22Rv1 (cell line): ENCODE measurements at regions not wholly inside any gene's neighbourhood (a gene's known extent, or its start where the extent isn't known, plus 50 kb on each side); places are given as distances from the start of the nearest gene placed in this dataset.

Experiments used
- H3K27ac ChIP-seq: fragments of 450-650 bp; 2 replicates; pipeline ENCODE4 v1.5.1; 2017
- ZFX ChIP-seq: fragments of 450-650 bp; IDR thresholded peaks from 2 replicates; pipeline ENCODE4 v1.6.1; 2017; ENCODE audit warnings: antibody characterized with exemption, borderline replicate concordance
- TF ChIP-seq, protein P1 (sequence below): fragments of 450-650 bp; IDR thresholded peaks from 2 replicates; pipeline ENCODE4 v1.5.1; 2017; ENCODE audit warnings: mild to moderate bottlenecking

GRCh38 chr18:69172046-69172445, 228.6 kb upstream of the DOK6 start:
- no peak overlapping the region for H3K27ac ChIP-seq
- TF ChIP-seq ZFX: no peak
- TF ChIP-seq, protein P1, sequence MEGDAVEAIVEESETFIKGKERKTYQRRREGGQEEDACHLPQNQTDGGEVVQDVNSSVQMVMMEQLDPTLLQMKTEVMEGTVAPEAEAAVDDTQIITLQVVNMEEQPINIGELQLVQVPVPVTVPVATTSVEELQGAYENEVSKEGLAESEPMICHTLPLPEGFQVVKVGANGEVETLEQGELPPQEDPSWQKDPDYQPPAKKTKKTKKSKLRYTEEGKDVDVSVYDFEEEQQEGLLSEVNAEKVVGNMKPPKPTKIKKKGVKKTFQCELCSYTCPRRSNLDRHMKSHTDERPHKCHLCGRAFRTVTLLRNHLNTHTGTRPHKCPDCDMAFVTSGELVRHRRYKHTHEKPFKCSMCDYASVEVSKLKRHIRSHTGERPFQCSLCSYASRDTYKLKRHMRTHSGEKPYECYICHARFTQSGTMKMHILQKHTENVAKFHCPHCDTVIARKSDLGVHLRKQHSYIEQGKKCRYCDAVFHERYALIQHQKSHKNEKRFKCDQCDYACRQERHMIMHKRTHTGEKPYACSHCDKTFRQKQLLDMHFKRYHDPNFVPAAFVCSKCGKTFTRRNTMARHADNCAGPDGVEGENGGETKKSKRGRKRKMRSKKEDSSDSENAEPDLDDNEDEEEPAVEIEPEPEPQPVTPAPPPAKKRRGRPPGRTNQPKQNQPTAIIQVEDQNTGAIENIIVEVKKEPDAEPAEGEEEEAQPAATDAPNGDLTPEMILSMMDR: no peak

DNA sequence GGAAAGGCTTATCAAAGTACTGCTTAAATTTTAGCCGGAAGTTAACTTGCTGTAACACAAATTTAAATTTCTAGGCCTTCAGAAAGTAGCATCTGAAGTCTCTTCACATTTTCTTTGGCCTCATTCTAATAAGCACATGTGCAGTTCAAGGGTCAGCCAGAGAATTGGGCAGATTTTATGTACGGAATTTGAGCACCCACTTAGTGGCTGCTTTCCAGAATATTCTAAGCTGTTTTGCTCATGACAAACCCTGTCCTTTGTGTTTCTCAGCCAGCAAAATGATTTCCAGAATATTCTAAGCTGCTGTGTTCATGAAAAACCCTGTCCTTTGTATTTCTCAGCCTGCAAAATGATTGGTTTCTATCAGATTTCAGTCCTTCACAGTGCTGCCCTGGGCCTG, 225.0 kb upstream of the DOK6 start:
- no peak overlapping the region for H3K27ac ChIP-seq
- TF ChIP-seq, protein P1: no peak
- no peak for TF ChIP-seq ZFX

DNA sequence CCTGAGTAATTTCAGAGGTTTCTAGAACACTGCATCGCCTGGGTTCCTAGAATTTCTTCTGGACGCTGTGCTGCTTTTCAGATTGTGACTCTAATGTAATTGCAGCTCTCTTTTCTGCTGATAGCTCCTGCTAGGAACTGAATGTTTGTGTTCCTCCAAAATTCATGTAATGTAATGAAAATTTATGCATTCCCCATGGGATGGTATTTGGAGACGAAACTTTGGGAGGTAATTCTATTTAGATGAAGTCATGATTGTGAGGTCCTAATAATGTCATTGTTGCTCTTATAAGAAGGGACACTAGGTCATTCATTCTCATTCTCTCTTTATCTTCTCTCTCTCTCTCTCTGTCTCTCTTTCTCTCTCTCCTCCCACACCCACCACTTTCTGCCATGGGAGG, 223.9 kb upstream of the DOK6 start:
- no peak overlapping the region for H3K27ac ChIP-seq
- TF ChIP-seq, protein P1: no peak
- TF ChIP-seq ZFX: no peak

- H3K27ac ChIP-seq: no peak overlapping the region
- TF ChIP-seq, protein P1: no peak
- TF ChIP-seq ZFX: no peak
Observed at GRCh38 chr18:69177702-69178101, 223.0 kb upstream of the DOK6 start.

DNA sequence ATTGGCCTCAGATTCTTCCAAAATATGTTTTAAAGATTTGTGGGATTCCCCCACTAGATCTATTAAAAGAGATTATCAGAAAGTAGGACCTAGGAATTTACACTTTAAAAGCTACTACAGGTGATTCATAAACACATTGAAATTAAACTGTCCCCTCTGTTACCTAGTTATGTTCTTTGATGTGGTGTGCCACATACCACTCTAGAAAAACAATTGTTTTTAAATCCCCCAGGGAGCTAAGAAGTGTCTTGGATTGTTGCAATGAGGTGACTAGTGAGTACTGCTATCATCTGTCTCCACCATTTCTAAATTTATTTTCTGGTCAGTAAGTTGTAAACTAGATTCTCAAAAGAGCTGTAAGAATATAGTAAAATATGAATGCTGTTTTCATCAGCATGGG, 214.5 kb upstream of the DOK6 start:
- no peak overlapping the region for H3K27ac ChIP-seq
- TF ChIP-seq, protein P1: no peak
- no peak for TF ChIP-seq ZFX

GRCh38 chr18:69196336-69196735, 204.4 kb upstream of the DOK6 start:
- no peak overlapping the region for H3K27ac ChIP-seq
- no peak for TF ChIP-seq ZFX
- TF ChIP-seq, protein P1: no peak

DNA sequence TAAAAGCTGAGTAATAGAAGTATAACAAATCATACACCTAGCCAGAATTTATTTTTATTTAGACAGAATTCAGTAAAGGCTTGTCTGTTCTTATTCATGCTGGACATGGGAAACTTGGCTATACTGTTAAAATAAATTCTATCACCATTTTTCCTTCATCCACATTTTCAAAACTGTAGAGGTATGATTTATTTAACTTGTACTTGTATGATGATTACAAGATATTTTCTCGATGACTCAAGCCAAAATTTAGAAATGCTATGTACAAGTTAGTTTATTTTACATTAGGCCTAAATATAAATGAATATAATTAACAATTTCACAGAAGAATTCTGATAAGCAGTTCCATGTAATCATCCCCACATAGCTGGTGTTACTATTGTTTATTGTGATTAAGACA, 194.8 kb upstream of the DOK6 start:
- H3K27ac ChIP-seq: no peak overlapping the region
- no peak for TF ChIP-seq ZFX
- TF ChIP-seq, protein P1: no peak
